DND-41 (cell line): ENCODE measurements at regions not wholly inside any gene's neighbourhood (a gene's known extent, or its start where the extent isn't known, plus 50 kb on each side); places are given as distances from the start of the nearest gene placed in this dataset.

Experiments
- EZH2 ChIP-seq: IDR thresholded peaks from 3 replicates; pipeline ENCODE4 v1.6.1; 2012; ENCODE audit warnings: borderline replicate concordance, low read depth, mild to moderate bottlenecking, moderate library complexity, low read length, inconsistent platforms; ENCODE audit not compliant: severe bottlenecking
- TF ChIP-seq, protein P1 (sequence below): IDR thresholded peaks from 2 replicates; pipeline ENCODE4 v1.5.1; 2012; ENCODE audit warnings: borderline replicate concordance, low read length, moderate library complexity, mild to moderate bottlenecking; ENCODE audit not compliant: poor library complexity, severe bottlenecking; ENCODE audit errors: extremely low read depth

DNA sequence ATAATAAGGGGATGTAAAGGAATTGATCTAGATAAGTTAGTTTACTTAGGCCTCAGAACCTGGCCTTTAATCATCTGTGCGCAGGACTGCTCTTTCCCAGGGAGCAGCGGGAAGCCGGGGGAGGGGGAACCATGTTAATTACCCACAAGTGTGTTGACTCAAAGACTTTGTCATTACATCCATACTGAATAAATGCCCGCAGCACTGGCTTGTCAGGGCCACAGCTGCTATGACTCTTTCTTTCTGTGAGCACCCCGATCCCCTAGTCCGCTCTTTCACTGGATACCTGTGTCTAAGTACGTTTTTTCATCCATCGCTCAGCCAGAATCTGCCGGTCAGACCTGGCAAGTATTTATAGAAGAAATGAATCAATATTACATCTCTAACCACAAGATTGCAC, 249.3 kb upstream of the DMRT1 start:
- TF ChIP-seq, protein P1, sequence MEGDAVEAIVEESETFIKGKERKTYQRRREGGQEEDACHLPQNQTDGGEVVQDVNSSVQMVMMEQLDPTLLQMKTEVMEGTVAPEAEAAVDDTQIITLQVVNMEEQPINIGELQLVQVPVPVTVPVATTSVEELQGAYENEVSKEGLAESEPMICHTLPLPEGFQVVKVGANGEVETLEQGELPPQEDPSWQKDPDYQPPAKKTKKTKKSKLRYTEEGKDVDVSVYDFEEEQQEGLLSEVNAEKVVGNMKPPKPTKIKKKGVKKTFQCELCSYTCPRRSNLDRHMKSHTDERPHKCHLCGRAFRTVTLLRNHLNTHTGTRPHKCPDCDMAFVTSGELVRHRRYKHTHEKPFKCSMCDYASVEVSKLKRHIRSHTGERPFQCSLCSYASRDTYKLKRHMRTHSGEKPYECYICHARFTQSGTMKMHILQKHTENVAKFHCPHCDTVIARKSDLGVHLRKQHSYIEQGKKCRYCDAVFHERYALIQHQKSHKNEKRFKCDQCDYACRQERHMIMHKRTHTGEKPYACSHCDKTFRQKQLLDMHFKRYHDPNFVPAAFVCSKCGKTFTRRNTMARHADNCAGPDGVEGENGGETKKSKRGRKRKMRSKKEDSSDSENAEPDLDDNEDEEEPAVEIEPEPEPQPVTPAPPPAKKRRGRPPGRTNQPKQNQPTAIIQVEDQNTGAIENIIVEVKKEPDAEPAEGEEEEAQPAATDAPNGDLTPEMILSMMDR, result no peak
- no peak for TF ChIP-seq EZH2
